Coronary artery (tissue), 2 donors: ENCODE measurements at regions not wholly inside any gene's neighbourhood (a gene's known extent, or its start where the extent isn't known, plus 50 kb on each side); places are given as distances from the start of the nearest gene placed in this dataset.

Experiments used
- DNase-seq: peaks from one replicate; pipeline ENCODE4 v3.0.0-alpha.2; 2017; ENCODE audit warnings: low spot score
- H3K27ac ChIP-seq, 2 donors: fragments of 200-600 bp; sonication (generic); one replicate each; pipeline ENCODE4 v1.5.1; 2016 to 2019
- H3K4me3 ChIP-seq: fragments of 200-600 bp; sonication (generic); 2 replicates; pipeline ENCODE4 v1.5.1; 2016; ENCODE audit warnings: mild to moderate bottlenecking, moderate library complexity
- TF ChIP-seq, protein P1 (sequence below): fragments of 200-600 bp; sonication (generic); IDR thresholded peaks from one replicate; pipeline ENCODE4 v1.5.1; 2019; ENCODE audit warnings: antibody characterized with exemption

DNA sequence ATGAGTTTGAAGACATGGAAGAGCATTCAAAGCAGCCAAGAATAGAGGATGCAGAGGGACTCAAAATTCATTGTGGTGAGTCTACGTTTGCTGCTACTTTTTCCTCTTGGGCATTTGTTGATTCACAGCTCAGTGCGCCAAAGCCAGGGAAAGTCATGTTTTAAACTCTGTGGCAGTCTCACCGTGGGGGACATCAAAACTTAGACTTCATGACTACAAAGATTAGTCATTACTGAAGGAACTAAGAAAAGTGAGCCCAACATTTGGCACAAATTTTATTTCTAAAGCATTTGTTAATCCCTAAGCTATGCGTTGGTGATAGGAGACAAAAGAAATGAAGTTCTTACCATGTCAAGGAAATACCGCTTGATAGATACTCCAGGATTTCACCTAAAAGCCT, 73.7 kb upstream of the MTAP start:
- no peak for DNase-seq
- TF ChIP-seq, protein P1, sequence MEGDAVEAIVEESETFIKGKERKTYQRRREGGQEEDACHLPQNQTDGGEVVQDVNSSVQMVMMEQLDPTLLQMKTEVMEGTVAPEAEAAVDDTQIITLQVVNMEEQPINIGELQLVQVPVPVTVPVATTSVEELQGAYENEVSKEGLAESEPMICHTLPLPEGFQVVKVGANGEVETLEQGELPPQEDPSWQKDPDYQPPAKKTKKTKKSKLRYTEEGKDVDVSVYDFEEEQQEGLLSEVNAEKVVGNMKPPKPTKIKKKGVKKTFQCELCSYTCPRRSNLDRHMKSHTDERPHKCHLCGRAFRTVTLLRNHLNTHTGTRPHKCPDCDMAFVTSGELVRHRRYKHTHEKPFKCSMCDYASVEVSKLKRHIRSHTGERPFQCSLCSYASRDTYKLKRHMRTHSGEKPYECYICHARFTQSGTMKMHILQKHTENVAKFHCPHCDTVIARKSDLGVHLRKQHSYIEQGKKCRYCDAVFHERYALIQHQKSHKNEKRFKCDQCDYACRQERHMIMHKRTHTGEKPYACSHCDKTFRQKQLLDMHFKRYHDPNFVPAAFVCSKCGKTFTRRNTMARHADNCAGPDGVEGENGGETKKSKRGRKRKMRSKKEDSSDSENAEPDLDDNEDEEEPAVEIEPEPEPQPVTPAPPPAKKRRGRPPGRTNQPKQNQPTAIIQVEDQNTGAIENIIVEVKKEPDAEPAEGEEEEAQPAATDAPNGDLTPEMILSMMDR = no peak
- no peak overlapping the region for H3K4me3 ChIP-seq
- H3K27ac ChIP-seq = no peak overlapping the region

DNA sequence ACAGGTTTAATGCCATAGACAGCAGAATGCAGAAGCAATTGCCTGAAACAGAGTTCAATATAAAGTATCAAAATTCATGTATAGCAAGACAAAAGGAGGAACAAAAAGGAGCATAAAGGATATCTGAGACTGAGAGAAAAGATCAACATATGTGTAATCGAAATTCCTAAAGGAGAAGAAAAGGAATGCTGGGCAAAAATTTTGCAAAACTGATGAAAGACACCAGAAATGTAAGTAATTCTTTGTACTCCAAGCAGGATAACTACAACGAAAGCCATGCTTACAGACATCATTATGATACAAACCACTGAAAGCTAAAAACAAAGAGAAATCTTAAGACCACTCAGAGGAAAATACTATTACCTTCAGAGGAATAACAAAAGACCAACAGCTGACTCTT, 72.8 kb upstream of the MTAP start:
- H3K27ac ChIP-seq = no peak overlapping the region
- TF ChIP-seq, protein P1 = no peak
- no peak for DNase-seq
- H3K4me3 ChIP-seq = no peak overlapping the region

DNA sequence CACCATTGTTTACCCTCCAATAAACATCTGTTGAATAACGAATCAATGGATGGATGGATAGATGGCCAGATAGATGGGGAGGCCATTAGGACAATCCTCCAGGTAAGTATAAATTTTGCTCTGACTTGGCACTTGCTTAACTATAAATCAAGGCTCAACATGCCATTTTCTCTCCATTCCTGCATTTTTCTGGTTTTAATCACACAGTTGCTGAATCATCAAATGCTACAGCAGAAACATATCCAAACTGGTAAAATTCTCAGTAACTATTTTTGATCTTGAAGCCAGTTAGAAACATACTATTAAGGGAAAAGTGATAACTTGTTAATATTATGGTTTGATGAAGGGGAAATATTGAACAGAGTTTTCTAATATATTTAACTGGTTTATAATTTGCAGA, 71.5 kb upstream of the MTAP start:
- TF ChIP-seq, protein P1 = no peak
- DNase-seq = no peak
- H3K4me3 ChIP-seq = no peak overlapping the region
- no peak overlapping the region for H3K27ac ChIP-seq

DNA sequence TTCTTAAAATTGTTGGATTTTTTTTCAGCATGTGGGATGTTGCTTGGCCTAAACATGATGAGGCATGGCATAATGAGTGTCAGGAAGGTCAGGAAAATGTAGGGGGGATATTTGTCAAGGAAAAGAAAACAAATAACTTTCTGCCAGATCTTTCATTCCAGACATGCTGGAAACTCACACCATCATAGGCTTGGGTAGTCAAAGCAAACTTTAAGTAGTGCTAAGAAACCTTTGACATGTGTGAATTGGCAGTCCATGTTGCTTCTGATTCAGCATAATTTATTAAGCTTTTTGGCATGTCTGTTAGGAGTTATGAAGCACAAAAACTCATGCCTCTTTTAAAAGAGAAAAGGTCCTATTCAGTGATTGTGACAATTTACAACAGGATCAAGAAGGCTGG, 61.3 kb upstream of the MTAP start:
- no peak overlapping the region for H3K27ac ChIP-seq
- DNase-seq = no peak
- TF ChIP-seq, protein P1 = no peak
- H3K4me3 ChIP-seq = no peak overlapping the region

DNA sequence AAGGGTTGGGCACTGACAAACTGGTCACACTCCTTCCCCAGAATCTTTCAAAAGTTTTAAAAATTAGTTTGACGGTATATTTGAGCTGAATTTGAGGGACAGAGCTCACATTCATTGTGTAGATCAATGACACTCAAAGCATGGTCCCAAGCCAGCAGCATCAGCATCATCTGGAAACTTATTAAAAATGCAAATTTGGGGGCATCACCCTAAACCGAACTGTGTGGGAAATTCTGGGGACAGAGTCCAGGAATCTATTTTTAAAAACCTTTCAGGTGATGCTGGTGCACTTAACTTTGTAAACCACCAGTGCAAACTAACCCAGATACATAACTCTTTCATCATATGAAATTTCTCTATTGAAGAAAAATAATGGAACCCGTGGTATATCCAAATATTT, 58.1 kb upstream of the MTAP start:
- TF ChIP-seq, protein P1 = no peak
- Histone ChIP-seq H3K4me3 (no peak overlapping the region), H3K27ac (no peak overlapping the region)
- no peak for DNase-seq

DNA sequence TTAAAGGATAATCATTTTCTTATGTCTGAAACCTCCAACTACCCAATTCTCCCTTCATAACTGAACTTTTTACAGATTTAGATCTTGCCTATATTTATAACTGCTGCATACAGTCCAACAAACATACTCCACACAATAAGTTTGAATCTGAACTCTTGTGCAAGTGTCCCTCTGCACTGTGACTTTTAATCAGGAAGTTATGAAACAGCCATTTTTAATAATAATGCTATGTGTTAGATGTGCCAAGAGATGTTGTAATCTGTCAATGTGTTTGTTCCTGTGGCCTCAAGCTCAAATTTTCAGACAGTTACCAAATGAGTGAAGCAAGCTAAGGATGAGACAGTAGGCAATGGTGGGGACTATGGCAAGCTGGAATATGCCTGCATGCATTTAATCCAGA, 57.6 kb upstream of the MTAP start:
- DNase-seq = no peak
- no peak overlapping the region for H3K4me3 ChIP-seq
- H3K27ac ChIP-seq = no peak overlapping the region
- TF ChIP-seq, protein P1 = no peak

DNA sequence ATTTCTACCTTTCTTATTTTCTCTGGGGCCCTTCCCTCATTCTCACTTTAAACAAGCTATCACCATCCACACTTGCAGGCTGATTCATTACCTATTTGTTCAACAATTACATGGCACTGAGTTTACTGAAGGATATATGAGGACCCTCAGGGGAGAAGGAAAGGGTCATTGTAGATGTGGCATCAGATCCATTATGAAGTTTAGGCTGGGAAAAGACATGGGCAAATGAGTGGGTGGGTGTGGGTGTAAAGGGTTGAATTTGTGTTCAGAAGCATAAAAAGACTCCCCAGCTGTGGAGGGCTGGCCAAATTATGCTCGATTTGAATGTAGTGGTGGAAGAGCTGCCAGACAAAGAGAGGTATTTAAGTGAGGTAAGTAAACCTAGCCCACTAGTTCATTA, 55.9 kb upstream of the MTAP start:
- no peak for DNase-seq
- Histone ChIP-seq H3K4me3 (no peak overlapping the region), H3K27ac (no peak overlapping the region)
- TF ChIP-seq, protein P1 = no peak
